Left lobe of liver (tissue), 2 donors: ENCODE measurements at regions not wholly inside any gene's neighbourhood (a gene's known extent, or its start where the extent isn't known, plus 50 kb on each side); places are given as distances from the start of the nearest gene placed in this dataset.

ENCODE experiments used
- ATAC-seq: fragments of 200-7000 bp; cut with Tn5 transposase; one replicate; pipeline ENCODE4 v1.9.1; 2020; ENCODE audit warnings: mild to moderate bottlenecking, moderate library complexity
- DNase-seq: peaks from one replicate; pipeline ENCODE4 v3.0.0-alpha.2; 2020; ENCODE audit warnings: low spot score
- donor health status: DM: no; HTN: no; CAD: no; lungs with moderate emphysema.
- donor health status: DM: no; HTN: yes; CAD: no.

DNA sequence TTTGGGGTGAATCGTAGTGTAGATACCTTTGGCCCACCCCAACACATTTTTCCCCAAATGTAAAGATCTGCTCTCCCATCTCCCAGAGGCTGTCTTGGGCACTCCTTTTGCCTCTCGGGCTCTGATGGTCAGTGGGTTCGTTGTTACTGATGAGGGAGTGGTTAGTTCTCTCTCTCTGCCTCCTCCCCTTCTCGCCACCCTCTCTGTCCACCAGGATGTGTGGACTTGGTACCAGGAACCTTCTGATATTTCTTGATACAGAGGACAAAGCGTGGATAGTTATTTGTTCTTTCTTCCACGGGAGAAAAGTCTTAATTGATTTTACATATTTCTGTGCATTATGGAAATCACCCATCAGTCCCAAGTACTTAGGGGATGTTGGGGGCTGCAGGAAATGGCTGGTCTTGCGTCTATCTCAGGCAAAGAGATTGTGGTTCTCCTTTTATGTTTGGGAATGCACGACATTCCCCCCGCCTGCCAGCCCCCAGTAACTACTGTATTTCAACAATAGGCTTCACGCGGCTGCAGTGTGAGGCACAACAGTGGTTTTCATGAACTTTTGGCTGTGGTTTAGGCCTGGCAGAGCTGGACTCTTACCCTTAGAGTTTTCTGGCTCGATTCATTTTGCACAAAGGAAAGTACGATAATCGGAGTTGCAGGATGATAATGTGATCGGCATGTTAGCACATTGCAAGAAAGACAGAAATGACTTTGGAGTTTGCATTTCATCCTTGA, 79.0 kb upstream of the ZNF536 start:
- ATAC-seq (no peak), DNase-seq (no peak)

- no peak for DNase-seq
These were observed 74.2 kb upstream of the ZNF536 start for GRCh38 chr19:30297969-30298368.

GRCh38 chr19:30303131-30303654, 69.0 kb upstream of the ZNF536 start:
- DNase-seq (no peak), ATAC-seq (no peak)

More at GRCh38 chr19:30297969-30298368, 74.2 kb upstream of the ZNF536 start:
- no peak for ATAC-seq

DNA sequence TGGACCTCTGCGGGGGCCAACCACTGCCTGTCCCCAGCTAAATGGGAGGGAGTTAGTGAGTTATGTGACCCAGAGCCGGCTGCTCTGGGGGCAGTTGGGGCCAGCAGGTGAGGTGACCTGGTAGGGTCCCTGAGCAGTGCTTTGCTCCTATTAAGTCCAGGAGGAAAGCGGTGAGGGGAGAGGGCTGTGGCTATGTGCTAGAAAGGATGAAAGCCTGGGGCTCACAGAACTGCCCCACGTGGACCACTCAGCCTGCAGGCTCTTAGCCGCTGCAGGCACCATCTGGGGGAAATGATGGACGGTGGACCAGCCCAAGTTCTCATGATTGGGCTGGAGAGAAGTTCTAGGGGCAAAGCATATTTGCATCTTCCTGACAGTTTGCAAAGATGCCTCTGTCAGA, 67.6 kb upstream of the ZNF536 start:
- no peak for ATAC-seq
- no peak for DNase-seq

GRCh38 chr19:30305346-30306060, 66.7 kb upstream of the ZNF536 start:
- ATAC-seq, result no peak
- no peak for DNase-seq

- DNase-seq (no peak), ATAC-seq (no peak)
These were observed 64.8 kb upstream of the ZNF536 start for GRCh38 chr19:30307191-30307974.

- DNase-seq, result no peak
- no peak for ATAC-seq
These were observed 63.0 kb upstream of the ZNF536 start for GRCh38 chr19:30309176-30309575.

- ATAC-seq (no peak), DNase-seq (no peak)
These were observed 62.1 kb upstream of the ZNF536 start for GRCh38 chr19:30309905-30310601.

DNA sequence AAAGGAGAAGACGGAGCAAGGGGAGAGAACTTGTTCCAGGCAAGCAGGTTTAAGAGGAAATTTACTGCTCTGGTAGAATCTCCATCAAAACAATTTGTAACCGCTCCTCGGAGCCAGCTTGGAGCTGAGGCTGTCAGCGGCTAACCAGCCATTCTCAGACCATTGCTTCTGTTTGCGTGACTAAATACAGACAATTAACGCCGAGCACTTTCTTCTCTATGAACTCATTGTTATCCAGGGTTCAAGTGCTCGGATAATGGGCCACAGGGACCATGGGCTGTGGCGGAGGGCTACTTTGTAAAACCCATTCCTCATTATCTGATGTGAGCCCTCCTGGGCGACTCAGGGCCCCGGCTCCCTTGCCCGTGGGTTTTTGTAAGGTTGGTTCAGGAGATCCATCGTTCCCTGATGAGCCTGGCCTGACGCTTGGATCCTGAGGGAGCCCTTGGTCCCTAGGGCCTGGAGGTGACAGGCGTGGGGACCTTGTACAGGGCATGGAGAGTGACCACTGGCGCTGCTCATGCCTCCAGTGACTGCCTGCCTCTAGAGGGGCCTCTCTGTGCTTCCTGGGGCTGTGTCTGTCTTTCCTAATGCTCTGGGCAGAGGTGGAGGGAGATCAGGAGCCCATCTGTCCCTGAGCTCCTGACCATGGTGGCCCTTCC, 61.5 kb upstream of the ZNF536 start:
- ATAC-seq (no peak), DNase-seq (peak; percentile 12)

DNA sequence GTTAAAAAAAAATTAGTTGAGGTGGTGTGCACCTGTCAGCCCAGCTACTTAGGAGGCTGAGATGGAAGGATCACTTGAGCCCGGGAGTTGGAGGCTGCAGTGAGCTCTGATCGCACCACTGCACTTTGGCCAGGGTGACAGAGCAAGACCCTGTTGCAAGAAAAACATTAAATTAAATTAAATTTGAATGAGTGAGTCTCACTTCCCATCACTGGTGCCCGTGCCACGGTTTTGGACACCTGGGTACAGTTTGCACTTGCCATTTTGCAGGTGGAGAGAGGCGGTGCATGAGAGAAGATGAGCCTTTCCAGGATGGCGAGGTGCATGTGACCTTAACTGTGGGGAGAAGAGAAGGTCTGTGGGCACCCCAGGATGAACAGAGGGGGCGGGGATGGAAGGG, 60.3 kb upstream of the ZNF536 start:
- DNase-seq, result no peak
- no peak for ATAC-seq

- no peak for ATAC-seq
- no peak for DNase-seq
These were observed 59.4 kb upstream of the ZNF536 start for GRCh38 chr19:30312582-30313352.

- ATAC-seq (no peak), DNase-seq (peak; percentile 19)
These were observed 58.8 kb upstream of the ZNF536 start for GRCh38 chr19:30313353-30313750.

- DNase-seq (peak; percentile 26), ATAC-seq (peak; percentile 38)
These were observed 58.0 kb upstream of the ZNF536 start for GRCh38 chr19:30314056-30314804.

GRCh38 chr19:30314805-30315155, 57.4 kb upstream of the ZNF536 start:
- no peak for ATAC-seq
- DNase-seq, result no peak

- no peak for ATAC-seq
These were observed 57.0 kb upstream of the ZNF536 start for GRCh38 chr19:30315159-30315558.

DNA sequence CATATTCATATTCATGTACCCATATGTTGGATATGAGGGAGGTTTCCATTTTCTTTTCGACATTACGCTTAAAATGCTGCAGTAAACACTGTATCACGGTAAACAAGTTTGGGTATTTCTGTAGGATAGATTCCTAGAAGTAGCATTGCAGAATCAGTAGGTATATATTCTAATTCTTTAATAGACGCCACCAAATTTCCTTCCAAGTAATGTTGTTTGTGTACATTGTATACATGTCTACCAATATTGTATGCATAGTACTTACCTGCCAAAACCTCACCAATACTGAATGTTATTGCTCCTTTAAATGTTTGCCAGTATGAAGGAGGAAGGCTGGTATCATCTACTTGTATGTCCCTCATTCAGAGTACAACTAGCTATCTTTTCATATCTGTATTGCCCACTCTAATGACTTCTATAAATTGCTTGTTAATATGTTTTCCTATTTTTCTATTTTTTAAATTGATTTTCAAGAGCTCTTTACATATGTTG, 56.1 kb upstream of the ZNF536 start:
- ATAC-seq, result no peak
- no peak for DNase-seq

More at GRCh38 chr19:30315159-30315558, 57.0 kb upstream of the ZNF536 start:
- DNase-seq, result peak; percentile 15

GRCh38 chr19:30316560-30317106, 55.6 kb upstream of the ZNF536 start:
- ATAC-seq (no peak), DNase-seq (peak; percentile 23)

GRCh38 chr19:30317403-30317802, 54.8 kb upstream of the ZNF536 start:
- no peak for ATAC-seq
- DNase-seq, result peak; percentile 29
